Cardiac muscle cell (in vitro differentiated cells and primary cell): ENCODE measurements at regions not wholly inside any gene's neighbourhood (a gene's known extent, or its start where the extent isn't known, plus 50 kb on each side); places are given as distances from the start of the nearest gene placed in this dataset.

Source experiments
- DNase-seq, 2 donors: peaks; one replicate each; pipeline versions ENCODE4 v3.0.0 to v3.0.0-alpha.2; 2010 to 2017; ENCODE audit warnings: low read depth in 1 of 2, low spot score in 1 of 2
- H3K27ac ChIP-seq: fragments of 200-600 bp; sonication (generic); 2 replicates; pipeline ENCODE4 v1.5.1; 2016
- H3K27me3 ChIP-seq: fragments of 200-600 bp; sonication (generic); 2 replicates; pipeline ENCODE4 v1.6.0; 2016; ENCODE audit warnings: control low read depth
- H3K36me3 ChIP-seq: fragments of 200-600 bp; sonication (generic); 2 replicates; pipeline ENCODE4 v1.5.1; 2016; ENCODE audit warnings: control low read depth
- H3K4me1 ChIP-seq: fragments of 200-600 bp; sonication (generic); 2 replicates; pipeline ENCODE4 v1.8.1; 2017; ENCODE audit warnings: low read depth, mild to moderate bottlenecking, mixed run types
- H3K4me3 ChIP-seq: fragments of 200-600 bp; sonication (generic); 2 replicates; pipeline ENCODE4 v1.5.1; 2016; ENCODE audit warnings: mild to moderate bottlenecking
- H3K9me3 ChIP-seq: fragments of 200-600 bp; sonication (generic); 2 replicates; pipeline ENCODE4 v1.5.1; 2017; ENCODE audit warnings: low read depth, mild to moderate bottlenecking, control low read depth
- CTCF ChIP-seq: IDR thresholded peaks from 2 replicates; pipeline ENCODE4 v1.5.1; 2012; ENCODE audit warnings: low read depth, mild to moderate bottlenecking, low read length

- Histone ChIP-seq H3K4me1 (no peaks in the 10 kb centered on the region), H3K4me3 (no peak overlapping the region), H3K36me3 (no peaks in the 10 kb centered on the region), H3K27me3 (no peaks in the 10 kb centered on the region), H3K9me3 (no peaks in the 10 kb centered on the region), H3K27ac (no peak overlapping the region)
- no peak for DNase-seq
- no peak for TF ChIP-seq CTCF
These were observed 485.4 kb downstream of the CNTN6 start for GRCh38 chr3:1578124-1578806.

GRCh38 chr3:1583044-1583443, 490.2 kb downstream of the CNTN6 start:
- no peaks in the 10 kb centered on the region for H3K36me3 ChIP-seq
- no peaks in the 10 kb centered on the region for H3K27me3 ChIP-seq
- DNase-seq = no peak
- TF ChIP-seq CTCF = no peak
- H3K27ac ChIP-seq = no peak overlapping the region
- H3K9me3 ChIP-seq = no peaks in the 10 kb centered on the region
- no peaks in the 10 kb centered on the region for H3K4me1 ChIP-seq
- no peak overlapping the region for H3K4me3 ChIP-seq

GRCh38 chr3:1587426-1587825, 494.6 kb downstream of the CNTN6 start:
- no peaks in the 10 kb centered on the region for H3K9me3 ChIP-seq
- no peak overlapping the region for H3K4me3 ChIP-seq
- H3K27ac ChIP-seq = no peak overlapping the region
- no peaks in the 10 kb centered on the region for H3K4me1 ChIP-seq
- H3K36me3 ChIP-seq = no peaks in the 10 kb centered on the region
- no peaks in the 10 kb centered on the region for H3K27me3 ChIP-seq
- no peak for TF ChIP-seq CTCF
- no peak for DNase-seq

GRCh38 chr3:1591327-1592028, 498.7 kb downstream of the CNTN6 start:
- Histone ChIP-seq H3K36me3 (no peaks in the 10 kb centered on the region), H3K4me1 (no peaks in the 10 kb centered on the region), H3K4me3 (no peak overlapping the region), H3K9me3 (no peaks in the 10 kb centered on the region), H3K27me3 (no peaks in the 10 kb centered on the region), H3K27ac (no peak overlapping the region)
- TF ChIP-seq CTCF = no peak
- DNase-seq = no peak

- no peaks in the 10 kb centered on the region for H3K4me1 ChIP-seq
- DNase-seq = no peak
- no peak for TF ChIP-seq CTCF
- H3K27ac ChIP-seq = no peak overlapping the region
- H3K36me3 ChIP-seq = no peaks in the 10 kb centered on the region
- H3K4me3 ChIP-seq = no peak overlapping the region
- no peaks in the 10 kb centered on the region for H3K9me3 ChIP-seq
- H3K27me3 ChIP-seq = no peaks in the 10 kb centered on the region
These were observed 502.1 kb downstream of the CNTN6 start for GRCh38 chr3:1594940-1595339.
